Kidney capillary endothelial cell (primary cell): ENCODE measurements at regions not wholly inside any gene's neighbourhood (a gene's known extent, or its start where the extent isn't known, plus 50 kb on each side); places are given as distances from the start of the nearest gene placed in this dataset.
"Not testable (repeated sequence)": the region's sequence is repeated elsewhere in the genome, so short reads cannot be mapped to it uniquely, and the experiment has no call there.

Source experiments
- DNase-seq: peaks from one replicate; pipeline ENCODE4 v3.0.0-alpha.2; 2018; ENCODE audit warnings: low spot score

- not testable (repeated sequence) for DNase-seq
Observed at GRCh38 chr18:78508228-78508824, 471.3 kb upstream of the SALL3 start.

- DNase-seq: no peak
Observed at GRCh38 chr18:78510091-78510490, 469.5 kb upstream of the SALL3 start.

- no peak for DNase-seq
Observed at GRCh38 chr18:78510636-78511035, 469.0 kb upstream of the SALL3 start.

- no peak for DNase-seq
Observed at GRCh38 chr18:78511666-78512601, 467.7 kb upstream of the SALL3 start.

GRCh38 chr18:78514910-78515670, 464.5 kb upstream of the SALL3 start:
- no peak for DNase-seq

GRCh38 chr18:78517328-78517727, 462.3 kb upstream of the SALL3 start:
- DNase-seq: no peak

- no peak for DNase-seq
Observed at GRCh38 chr18:78517973-78518372, 461.6 kb upstream of the SALL3 start.

- DNase-seq: no peak
Observed at GRCh38 chr18:78518805-78519204, 460.8 kb upstream of the SALL3 start.

GRCh38 chr18:78519394-78520062, 460.1 kb upstream of the SALL3 start:
- DNase-seq: no peak

GRCh38 chr18:78521136-78521535, 458.5 kb upstream of the SALL3 start:
- DNase-seq: no peak

GRCh38 chr18:78521744-78522143, 457.9 kb upstream of the SALL3 start:
- no peak for DNase-seq

GRCh38 chr18:78522507-78522906, 457.1 kb upstream of the SALL3 start:
- DNase-seq: no peak

- no peak for DNase-seq
Observed at GRCh38 chr18:78523850-78524249, 455.8 kb upstream of the SALL3 start.

- no peak for DNase-seq
Observed at GRCh38 chr18:78525366-78526111, 454.1 kb upstream of the SALL3 start.

GRCh38 chr18:78526275-78526674, 453.3 kb upstream of the SALL3 start:
- no peak for DNase-seq

GRCh38 chr18:78526923-78527711, 452.5 kb upstream of the SALL3 start:
- DNase-seq: no peak

- no peak for DNase-seq
Observed at GRCh38 chr18:78527984-78528383, 451.6 kb upstream of the SALL3 start.

GRCh38 chr18:78528411-78529258, 451.0 kb upstream of the SALL3 start:
- no peak for DNase-seq

GRCh38 chr18:78531637-78532036, 448.0 kb upstream of the SALL3 start:
- no peak for DNase-seq
